ENCODE measurements at regions not wholly inside any gene's neighbourhood (a gene's known extent, or its start where the extent isn't known, plus 50 kb on each side); places are given as distances from the start of the nearest gene placed in this dataset.

DNA sequence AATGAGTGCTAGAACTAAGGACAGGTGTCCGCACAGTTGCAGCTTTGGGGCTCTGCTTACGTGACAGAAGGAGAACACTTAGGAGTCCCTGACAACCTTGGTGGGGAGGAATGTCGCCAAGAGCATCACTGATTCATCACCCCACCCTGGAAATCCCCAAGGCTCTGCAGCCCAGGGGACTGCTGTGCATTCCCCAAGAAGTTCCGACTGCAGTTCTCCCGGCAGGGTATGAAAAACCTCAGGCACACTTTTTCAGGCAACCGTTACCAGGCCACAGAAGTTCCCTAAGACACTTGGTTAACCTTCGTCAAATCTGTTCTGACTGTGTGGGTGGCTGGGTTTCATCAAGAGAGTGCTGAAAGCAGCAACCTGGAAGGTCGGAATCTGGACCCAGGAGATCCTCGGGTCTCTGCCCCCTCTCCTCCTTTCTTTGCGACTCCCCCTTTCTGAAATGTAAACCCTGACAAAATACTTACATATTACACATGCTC lies 192.1 kb upstream of the CXCR4 start:
- no peak for TF ChIP-seq SMC3 (conservative IDR thresholded peaks at IDR 0.05; ENCODE audit: poor library complexity)
- no peak for TF ChIP-seq POLR2AphosphoS5 (IDR thresholded peaks at IDR 0.05)
- TF ChIP-seq, protein P1, sequence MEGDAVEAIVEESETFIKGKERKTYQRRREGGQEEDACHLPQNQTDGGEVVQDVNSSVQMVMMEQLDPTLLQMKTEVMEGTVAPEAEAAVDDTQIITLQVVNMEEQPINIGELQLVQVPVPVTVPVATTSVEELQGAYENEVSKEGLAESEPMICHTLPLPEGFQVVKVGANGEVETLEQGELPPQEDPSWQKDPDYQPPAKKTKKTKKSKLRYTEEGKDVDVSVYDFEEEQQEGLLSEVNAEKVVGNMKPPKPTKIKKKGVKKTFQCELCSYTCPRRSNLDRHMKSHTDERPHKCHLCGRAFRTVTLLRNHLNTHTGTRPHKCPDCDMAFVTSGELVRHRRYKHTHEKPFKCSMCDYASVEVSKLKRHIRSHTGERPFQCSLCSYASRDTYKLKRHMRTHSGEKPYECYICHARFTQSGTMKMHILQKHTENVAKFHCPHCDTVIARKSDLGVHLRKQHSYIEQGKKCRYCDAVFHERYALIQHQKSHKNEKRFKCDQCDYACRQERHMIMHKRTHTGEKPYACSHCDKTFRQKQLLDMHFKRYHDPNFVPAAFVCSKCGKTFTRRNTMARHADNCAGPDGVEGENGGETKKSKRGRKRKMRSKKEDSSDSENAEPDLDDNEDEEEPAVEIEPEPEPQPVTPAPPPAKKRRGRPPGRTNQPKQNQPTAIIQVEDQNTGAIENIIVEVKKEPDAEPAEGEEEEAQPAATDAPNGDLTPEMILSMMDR (IDR thresholded peaks at IDR 0.05; ENCODE audit: poor library complexity, severe bottlenecking), result no peak

Measured in neural cell (in vitro differentiated cells).